K562 (cell line): ENCODE measurements at regions not wholly inside any gene's neighbourhood (a gene's known extent, or its start where the extent isn't known, plus 50 kb on each side); places are given as distances from the start of the nearest gene placed in this dataset.

Experiments
- ATAC-seq: fragments of 200-7000 bp; cut with Tn5 transposase; 3 replicates; pipeline ENCODE4 v1.9.1; 2020; ENCODE audit warnings: moderate library complexity
- BruUV-seq: library from RNA; stranded (reverse); fragments of 400-500 nt; replicated peaks from 2 replicates; lab custom pipeline; 2021; lab: Mats Ljungman, UMichigan
- CTCF ChIA-PET: fragments of 300-600 bp; formaldehyde crosslinking; extraction: SDS; loops from one replicate; lab custom pipeline; 2021; ENCODE audit warnings: low intra/inter-chr PET ratio; lab: Yijun Ruan, JAX
- POLR2A ChIA-PET: fragments of 300-600, 350-650 bp; sonication (Branson Sonifier 250); formaldehyde crosslinking; extraction: SDS; loops from one replicate; lab custom pipeline; 2021; ENCODE audit warnings: antibody characterized with exemption, inconsistent platforms; lab: Yijun Ruan, JAX
- DNase-seq, 4 experiments: peaks; one replicate each; pipeline versions ENCODE4 v3.0.0 to v3.0.0-alpha.2; 2011 to 2018; ENCODE audit warnings: low spot score in 3 of 4, mixed read lengths in 3 of 4; ENCODE audit errors: extremely low read depth in 1 of 4
- FAIRE-seq: peaks from 2 replicates; lab custom pipeline; 2011; peaks lifted over from hg19 to GRCh38; lab: Jason Lieb, UNC
- H2AFZ ChIP-seq: 2 replicates; pipeline ENCODE4 v1.6.0; 2011; ENCODE audit warnings: low read depth, low read length, control low read depth, inconsistent platforms
- H3K27ac ChIP-seq: fragments of 200-600 bp; 3 replicates; pipeline ENCODE4 v1.8.0; 2011; ENCODE audit warnings: low read depth, mild to moderate bottlenecking, control low read depth, inconsistent platforms, low read length, moderate library complexity, mixed read lengths; ENCODE audit errors: extremely low read depth
- H3K27me3 ChIP-seq, 2 experiments: fragments of 300-600 bp in 1 of 2; 2 replicates in 1 of 2; 3 replicates in 1 of 2; pipeline versions ENCODE4 v1.6.0 to v1.8.0; 2011; ENCODE audit warnings: inconsistent platforms in 2 of 2, low read length in 2 of 2, mild to moderate bottlenecking in 1 of 2, mixed read lengths in 1 of 2, moderate library complexity in 1 of 2; ENCODE audit not compliant: control insufficient read depth in 2 of 2, insufficient read depth in 2 of 2
- H3K36me3 ChIP-seq: fragments of 300-600 bp; 3 replicates; pipeline ENCODE4 v1.8.0; 2011; ENCODE audit warnings: mild to moderate bottlenecking, low read length, inconsistent platforms; ENCODE audit not compliant: control insufficient read depth, insufficient read depth
- H3K4me1 ChIP-seq, 2 experiments: fragments of 200-600 bp in 1 of 2; replicated peaks in 1 of 2; 2 replicates in 1 of 2; 3 replicates in 1 of 2; pipeline versions ENCODE4 v1.5.1 to v1.8.0; 2011; ENCODE audit warnings: inconsistent platforms in 2 of 2, low read length in 2 of 2, mild to moderate bottlenecking in 1 of 2, mixed read lengths in 1 of 2, moderate library complexity in 1 of 2; ENCODE audit not compliant: control insufficient read depth in 2 of 2, insufficient read depth in 2 of 2
- H3K4me2 ChIP-seq: 2 replicates; pipeline ENCODE4 v1.6.1; 2011; ENCODE audit warnings: low read length, control low read depth, inconsistent platforms, mixed read lengths; ENCODE audit not compliant: insufficient read depth
- H3K4me3 ChIP-seq: fragments of 200-600 bp; sonication (generic), shearing (Covaris generic); 2 replicates; pipeline ENCODE4 v1.5.1; 2016; ENCODE audit warnings: control low read depth, inconsistent platforms
- H3K79me2 ChIP-seq: fragments of 200-600 bp; 3 replicates; pipeline ENCODE4 v1.8.0; 2011; ENCODE audit warnings: low read length, inconsistent platforms; ENCODE audit not compliant: control insufficient read depth, insufficient read depth
- H3K9ac ChIP-seq, 2 experiments: 2 replicates each; pipeline versions ENCODE4 v1.6.0 to v1.6.1; 2011; ENCODE audit warnings: low read depth in 2 of 2, low read length in 2 of 2, control low read depth in 1 of 2, inconsistent platforms in 1 of 2, mild to moderate bottlenecking in 1 of 2, mixed read lengths in 1 of 2; ENCODE audit not compliant: insufficient read depth in 1 of 2
- H3K9me1 ChIP-seq: one replicate; pipeline ENCODE4 v1.6.0; 2011; ENCODE audit warnings: inconsistent platforms, mild to moderate bottlenecking, low read length, moderate library complexity; ENCODE audit not compliant: control insufficient read depth, insufficient read depth
- H3K9me3 ChIP-seq: replicated peaks from 2 replicates; pipeline ENCODE4 v1.5.1; 2011; ENCODE audit warnings: low read depth, low read length, inconsistent platforms; ENCODE audit not compliant: control insufficient read depth, insufficient read depth
- H4K20me1 ChIP-seq: replicated peaks from 2 replicates; pipeline ENCODE4 v1.6.1; 2011; ENCODE audit warnings: low read length, inconsistent platforms, mixed read lengths; ENCODE audit not compliant: control insufficient read depth, insufficient read depth
- ARID3A ChIP-seq: IDR thresholded peaks from 2 replicates; pipeline ENCODE4 v1.6.1; 2012; ENCODE audit warnings: low read depth, low read length, improper control_type of control experiment, borderline replicate concordance
- BMI1 ChIP-seq: fragments of 150-350 bp; IDR thresholded peaks from 2 replicates; pipeline ENCODE4 v1.6.1; 2014; ENCODE audit warnings: low read length
- DACH1 ChIP-seq: fragments of 450-650 bp; IDR thresholded peaks from 2 replicates; pipeline ENCODE4 v1.6.1; 2018; ENCODE audit not compliant: partially characterized antibody
- ETV1 ChIP-seq: fragments of 450-650 bp; conservative IDR thresholded peaks from 2 replicates; pipeline ENCODE4 v1.6.1; 2016; ENCODE audit warnings: missing genetic modification characterization, control low read depth, low read depth, missing compliant biosample characterization
- FOXP1 ChIP-seq: sonication (generic); formaldehyde crosslinking; IDR thresholded peaks from 2 replicates; pipeline ENCODE4 v1.8.0; 2022; ENCODE audit warnings: mild to moderate bottlenecking, missing genetic modification reagents
- KLF16 ChIP-seq: IDR thresholded peaks from 2 replicates; pipeline ENCODE4 v1.6.1; 2016; ENCODE audit warnings: antibody characterized with exemption
- MAFF ChIP-seq: IDR thresholded peaks from 2 replicates; pipeline ENCODE4 v1.6.1; 2012; ENCODE audit warnings: low read length, improper control_type of control experiment
- SNAPC5 ChIP-seq: fragments of 250-450 bp; sonication (Bioruptor Pico); IDR thresholded peaks from 2 replicates; pipeline ENCODE4 v1.8.0; 2021; ENCODE audit warnings: moderate library complexity, mild to moderate bottlenecking, inconsistent platforms
- ZKSCAN3 ChIP-seq: fragments of 250-450 bp; sonication (Bioruptor Pico); IDR thresholded peaks from 2 replicates; pipeline ENCODE4 v1.4.0; 2020
- ZNF592 ChIP-seq: fragments of 450-650 bp; IDR thresholded peaks from 2 replicates; pipeline ENCODE4 v1.6.1; 2017; ENCODE audit warnings: antibody characterized with exemption, mild to moderate bottlenecking
- WGBS: fragments of 100-300 bp; shearing (Covaris generic); methylation state at CpG from one replicate; pipeline ENCODE4 v1.1.6; 2016; ENCODE audit warnings: low coverage, mixed read lengths; ENCODE audit not compliant: insufficient coverage; ENCODE audit errors: missing lambda C conversion rate; 5-methylcytosine and 5-hydroxymethylcytosine counted together
- in situ Hi-C: fragments of 300-500 bp; cut with MboI; formaldehyde crosslinking; loops from 4 replicates; pipeline ENCODE4 v1.15.0; 2018; ENCODE audit warnings: inconsistent platforms, mixed read lengths
- intact Hi-C: fragments of 100-400 bp; cut with micrococcal nuclease; formaldehyde crosslinking; loops from 2 replicates; pipeline ENCODE4 v1.14.2; 2022

GRCh38 chr17:72311004-72311403, 190.2 kb downstream of the SOX9 start:
- H3K9me3 ChIP-seq: no peaks in the 10 kb centered on the region
- no peak for TF ChIP-seq DACH1
- TF ChIP-seq BMI1: no peak
- TF ChIP-seq ZKSCAN3 (CRISPR knock-in tag): no peak
- no peak for TF ChIP-seq KLF16
- TF ChIP-seq FOXP1 (CRISPR knock-in tag): no peak
- in situ Hi-C loops (no loop called here), intact Hi-C loops (no loop called here)
- DNase-seq (no peak), FAIRE-seq (no peak), ATAC-seq (no peak)
- H3K9ac ChIP-seq: no peak overlapping the region
- no peaks in the 10 kb centered on the region for H3K27me3 ChIP-seq
- ChIA-PET CTCF (no interaction called here), POLR2A (interaction anchor here (0.8 kb wide), 1 partner anchor 17 kb away, joined by 3 read pairs; no protein-coding TSS in a partner anchor)
- no peaks in the 10 kb centered on the region for H3K4me1 ChIP-seq
- H3K36me3 ChIP-seq: no peaks in the 10 kb centered on the region
- no peak overlapping the region for H3K4me2 ChIP-seq
- BruUV-seq: no TSS peak
- H4K20me1 ChIP-seq: no peaks in the 10 kb centered on the region
- no peak overlapping the region for H3K27ac ChIP-seq
- no peaks in the 10 kb centered on the region for H3K79me2 ChIP-seq
- WGBS: 0% methylated on average over 1 of the region's 1 CpG
- H3K9me1 ChIP-seq: no peaks in the 10 kb centered on the region
- H2AFZ ChIP-seq: no peak overlapping the region
- no peak overlapping the region for H3K4me3 ChIP-seq

DNA sequence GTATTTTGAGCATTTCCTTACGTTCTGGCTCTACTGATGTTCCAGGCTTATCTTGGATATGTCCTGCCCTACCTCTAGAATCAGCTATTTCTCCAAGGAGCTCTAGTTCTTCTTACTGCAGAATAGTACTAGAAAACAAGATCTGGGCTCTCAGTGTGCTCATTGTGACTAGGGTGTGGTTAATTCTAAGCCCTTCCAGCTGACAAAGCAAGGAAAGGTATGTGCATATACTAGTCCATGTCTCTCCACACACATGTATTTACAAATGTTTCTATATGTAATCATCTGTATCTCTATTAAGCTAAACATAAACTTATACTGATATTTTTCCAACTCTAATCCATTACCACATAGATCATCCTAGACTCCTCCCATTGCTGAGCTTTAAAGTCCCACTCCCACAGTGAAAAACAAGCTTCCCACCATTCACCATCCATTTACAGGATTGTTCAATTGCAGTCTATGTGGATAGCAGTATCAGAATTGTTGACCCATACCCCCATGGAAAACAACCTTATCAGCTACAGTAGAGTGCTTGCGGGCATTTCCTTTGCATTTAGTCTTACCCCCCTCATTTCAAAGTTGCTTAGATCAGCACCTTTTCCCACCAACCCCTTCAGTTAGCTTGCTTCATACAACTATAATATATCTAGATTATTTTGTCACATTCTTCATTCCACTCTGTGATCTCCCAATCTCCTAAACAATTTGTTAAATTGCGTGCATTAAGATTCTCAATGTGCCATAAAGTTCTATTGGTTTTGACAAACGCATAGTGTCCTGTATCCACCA, 194.5 kb downstream of the SOX9 start:
- no peak overlapping the region for H3K9ac ChIP-seq
- H3K36me3 ChIP-seq: no peaks in the 10 kb centered on the region
- no peaks in the 10 kb centered on the region for H3K79me2 ChIP-seq
- no peaks in the 10 kb centered on the region for H3K4me1 ChIP-seq
- ATAC-seq (no peak), FAIRE-seq (no peak), DNase-seq (no peak)
- H2AFZ ChIP-seq: no peak overlapping the region
- H3K27me3 ChIP-seq: no peaks in the 10 kb centered on the region
- ChIA-PET CTCF (no interaction called here), POLR2A (interaction anchor here (0.5 to 0.6 kb wide), 2 partner anchors 93 to 196 kb away, joined by 3 read pairs; no protein-coding TSS in a partner anchor)
- no peak overlapping the region for H3K4me2 ChIP-seq
- no peaks in the 10 kb centered on the region for H3K9me1 ChIP-seq
- in situ Hi-C loops (no loop called here), intact Hi-C loops (no loop called here)
- H4K20me1 ChIP-seq: no peaks in the 10 kb centered on the region
- no TSS peak for BruUV-seq
- no peaks in the 10 kb centered on the region for H3K9me3 ChIP-seq
- H3K4me3 ChIP-seq: no peak overlapping the region
- H3K27ac ChIP-seq: no peak overlapping the region
- 0% methylated on average over 4 of the region's 4 CpGs for WGBS
- TF ChIP-seq ZNF592 (no peak), SNAPC5 (CRISPR knock-in tag) (no peak), ARID3A (no peak), ETV1 (tag) (no peak), MAFF (peak; percentile 27; the same call in 1 of the 2 replicates)
